Osteoblast (primary cell): ENCODE measurements at regions not wholly inside any gene's neighbourhood (a gene's known extent, or its start where the extent isn't known, plus 50 kb on each side); places are given as distances from the start of the nearest gene placed in this dataset.
"Not testable (repeated sequence)": the region's sequence is repeated elsewhere in the genome, so short reads cannot be mapped to it uniquely, and the experiment has no call there.

Experiments
- DNase-seq: peaks from one replicate; pipeline ENCODE4 v3.0.0; 2011; ENCODE audit warnings: low spot score, mixed read lengths; ENCODE audit not compliant: insufficient read length; ENCODE audit errors: missing footprints
- H2AFZ ChIP-seq: 2 replicates; pipeline ENCODE4 v1.6.0; 2011; ENCODE audit warnings: mild to moderate bottlenecking, low read length
- H3K27ac ChIP-seq: 2 replicates; pipeline ENCODE4 v1.5.1; 2011; ENCODE audit warnings: mild to moderate bottlenecking, low read depth, low read length, moderate library complexity
- H3K27me3 ChIP-seq: 2 replicates; pipeline ENCODE4 v1.6.0; 2012; ENCODE audit warnings: mild to moderate bottlenecking, control low read depth, inconsistent platforms, low read length, moderate library complexity; ENCODE audit not compliant: insufficient read depth
- H3K36me3 ChIP-seq: 2 replicates; pipeline ENCODE4 v1.5.1; 2011; ENCODE audit warnings: mild to moderate bottlenecking, low read length, control low read depth, moderate library complexity; ENCODE audit not compliant: insufficient read depth
- H3K4me1 ChIP-seq: 2 replicates; pipeline ENCODE4 v1.5.1; 2011; ENCODE audit warnings: mild to moderate bottlenecking, low read length, control low read depth, moderate library complexity; ENCODE audit not compliant: insufficient read depth
- H3K4me2 ChIP-seq: 2 replicates; pipeline ENCODE4 v1.6.0; 2011; ENCODE audit warnings: mild to moderate bottlenecking, low read length; ENCODE audit not compliant: insufficient read depth
- H3K4me3 ChIP-seq: fragments of 200-600 bp; sonication (generic); 3 replicates; pipeline ENCODE4 v1.5.1; 2012; ENCODE audit warnings: mild to moderate bottlenecking, low read length, inconsistent platforms; ENCODE audit not compliant: insufficient read depth
- H3K79me2 ChIP-seq: 2 replicates; pipeline ENCODE4 v1.6.0; 2012; ENCODE audit warnings: mild to moderate bottlenecking, low read length, control low read depth, inconsistent platforms; ENCODE audit not compliant: insufficient read depth
- H3K9me3 ChIP-seq: 2 replicates; pipeline ENCODE4 v1.5.1; 2011; ENCODE audit warnings: low read depth, low read length, control low read depth
- H4K20me1 ChIP-seq: 2 replicates; pipeline ENCODE4 v1.6.0; 2012; ENCODE audit warnings: mild to moderate bottlenecking, low read length, control low read depth; ENCODE audit not compliant: insufficient read depth
- CTCF ChIP-seq: IDR thresholded peaks from 2 replicates; pipeline ENCODE4 v1.5.1; 2011; ENCODE audit warnings: mild to moderate bottlenecking, low read depth, low read length, moderate library complexity; ENCODE audit errors: extremely low read depth

GRCh38 chr3:82562896-82563295 is 801.5 kb upstream of the GBE1 start:
- Histone ChIP-seq H3K4me3 (no peak overlapping the region), H4K20me1 (no peaks in the 10 kb centered on the region), H3K9me3 (no peaks in the 10 kb centered on the region), H2AFZ (no peak overlapping the region), H3K36me3 (no peaks in the 10 kb centered on the region), H3K79me2 (no peaks in the 10 kb centered on the region), H3K4me1 (no peaks in the 10 kb centered on the region), H3K27ac (no peak overlapping the region), H3K4me2 (no peak overlapping the region), H3K27me3 (no peaks in the 10 kb centered on the region)
- TF ChIP-seq CTCF: no peak
- no peak for DNase-seq

- H4K20me1 ChIP-seq: no peaks in the 10 kb centered on the region
- no peak for TF ChIP-seq CTCF
- H3K4me2 ChIP-seq: no peak overlapping the region
- no peak overlapping the region for H2AFZ ChIP-seq
- H3K9me3 ChIP-seq: no peaks in the 10 kb centered on the region
- H3K27ac ChIP-seq: no peak overlapping the region
- H3K4me1 ChIP-seq: no peaks in the 10 kb centered on the region
- no peaks in the 10 kb centered on the region for H3K27me3 ChIP-seq
- H3K79me2 ChIP-seq: no peaks in the 10 kb centered on the region
- H3K36me3 ChIP-seq: no peaks in the 10 kb centered on the region
- no peak overlapping the region for H3K4me3 ChIP-seq
- DNase-seq: no peak
These were observed 800.3 kb upstream of the GBE1 start for GRCh38 chr3:82561784-82562183.

GRCh38 chr3:82558081-82558480 is 796.6 kb upstream of the GBE1 start:
- Histone ChIP-seq H3K4me3 (no peak overlapping the region), H4K20me1 (no peaks in the 10 kb centered on the region), H3K27ac (no peak overlapping the region), H3K79me2 (no peaks in the 10 kb centered on the region), H3K4me2 (no peak overlapping the region), H3K9me3 (no peaks in the 10 kb centered on the region), H3K36me3 (no peaks in the 10 kb centered on the region), H3K27me3 (no peaks in the 10 kb centered on the region), H3K4me1 (no peaks in the 10 kb centered on the region), H2AFZ (no peak overlapping the region)
- DNase-seq: no peak
- TF ChIP-seq CTCF: no peak

- Histone ChIP-seq H3K4me1 (no peaks in the 10 kb centered on the region), H2AFZ (no peak overlapping the region), H3K4me2 (no peak overlapping the region), H4K20me1 (no peaks in the 10 kb centered on the region), H3K27ac (no peak overlapping the region), H3K36me3 (no peaks in the 10 kb centered on the region), H3K9me3 (peaks cover under 1% of the 10 kb centered on the region), H3K79me2 (no peaks in the 10 kb centered on the region), H3K27me3 (no peaks in the 10 kb centered on the region), H3K4me3 (no peak overlapping the region)
- TF ChIP-seq CTCF: no peak
- no peak for DNase-seq
These were observed 794.7 kb upstream of the GBE1 start for GRCh38 chr3:82556113-82556512.

GRCh38 chr3:82542556-82542955 is 781.1 kb upstream of the GBE1 start:
- not testable (repeated sequence) for H3K4me1 ChIP-seq, H3K27me3 ChIP-seq, DNase-seq

More at GRCh38 chr3:82542556-82542955, 781.1 kb upstream of the GBE1 start:
- not testable (repeated sequence) for H3K4me3 ChIP-seq, H3K4me2 ChIP-seq, H3K36me3 ChIP-seq, H4K20me1 ChIP-seq, H3K9me3 ChIP-seq, H2AFZ ChIP-seq, H3K79me2 ChIP-seq, H3K27ac ChIP-seq
